ENCODE measurements at regions not wholly inside any gene's neighbourhood (a gene's known extent, or its start where the extent isn't known, plus 50 kb on each side); places are given as distances from the start of the nearest gene placed in this dataset.

- no peak for DNase-seq (ENCODE audit: low read depth in 1 of 2, low spot score in 1 of 2)
- Histone ChIP-seq H3K27me3 (ENCODE audit: insufficient read depth, poor library complexity, severe bottlenecking) (no peaks in the 10 kb centered on the region), H3K4me3 (replicated peaks; ENCODE audit: insufficient read depth, low read length) (no peak overlapping the region), H3K27ac (replicated peaks) (no peak overlapping the region)
- TF ChIP-seq GABPA (IDR thresholded peaks at IDR 0.05; ENCODE audit: low read depth): no peak
Measured at GRCh38 chr5:57822651-57823050, 340.0 kb upstream of the ACTBL2 start.

GRCh38 chr5:57818397-57818796 is 335.8 kb upstream of the ACTBL2 start:
- TF ChIP-seq GABPA (IDR thresholded peaks at IDR 0.05; ENCODE audit: low read depth) (no peak), SPI1 (IDR thresholded peaks at IDR 0.05; ENCODE audit: borderline replicate concordance, low read depth) (no peak), REST (IDR thresholded peaks at IDR 0.05; ENCODE audit: insufficient replicate concordance, low read depth) (no peak), POLR2AphosphoS5 (IDR thresholded peaks at IDR 0.05; ENCODE audit: low read depth) (no peak), CTCF (IDR thresholded peaks at IDR 0.05; ENCODE audit: insufficient read depth, low read length) (no peak)
- H3K27me3 ChIP-seq (ENCODE audit: insufficient read depth, poor library complexity, severe bottlenecking): no peaks in the 10 kb centered on the region
- no peak overlapping the region for H3K4me3 ChIP-seq (replicated peaks; ENCODE audit: insufficient read depth, low read length)
- no peak overlapping the region for H3K27ac ChIP-seq (replicated peaks)
- no peak for DNase-seq (ENCODE audit: low read depth in 1 of 2, low spot score in 1 of 2)

GRCh38 chr5:57817924-57818323 is 335.3 kb upstream of the ACTBL2 start:
- no peaks in the 10 kb centered on the region for H3K27me3 ChIP-seq (ENCODE audit: insufficient read depth, poor library complexity, severe bottlenecking)
- no peak overlapping the region for H3K4me3 ChIP-seq (replicated peaks; ENCODE audit: insufficient read depth, low read length)
- no peak for TF ChIP-seq REST (IDR thresholded peaks at IDR 0.05; ENCODE audit: insufficient replicate concordance, low read depth)
- TF ChIP-seq SPI1 (IDR thresholded peaks at IDR 0.05; ENCODE audit: borderline replicate concordance, low read depth): no peak
- no peak for TF ChIP-seq POLR2AphosphoS5 (IDR thresholded peaks at IDR 0.05; ENCODE audit: low read depth)
- no peak for TF ChIP-seq CTCF (IDR thresholded peaks at IDR 0.05; ENCODE audit: insufficient read depth, low read length)
- TF ChIP-seq GABPA (IDR thresholded peaks at IDR 0.05; ENCODE audit: low read depth): no peak
- DNase-seq (ENCODE audit: low read depth in 1 of 2, low spot score in 1 of 2): no peak
- no peak overlapping the region for H3K27ac ChIP-seq (replicated peaks)

GRCh38 chr5:57817001-57817453 is 334.4 kb upstream of the ACTBL2 start:
- TF ChIP-seq GABPA (IDR thresholded peaks at IDR 0.05; ENCODE audit: low read depth) (no peak), POLR2AphosphoS5 (IDR thresholded peaks at IDR 0.05; ENCODE audit: low read depth) (no peak), SPI1 (IDR thresholded peaks at IDR 0.05; ENCODE audit: borderline replicate concordance, low read depth) (no peak), REST (IDR thresholded peaks at IDR 0.05; ENCODE audit: insufficient replicate concordance, low read depth) (no peak), CTCF (IDR thresholded peaks at IDR 0.05; ENCODE audit: insufficient read depth, low read length) (no peak)
- Histone ChIP-seq H3K4me3 (replicated peaks; ENCODE audit: insufficient read depth, low read length) (no peak overlapping the region), H3K27me3 (ENCODE audit: insufficient read depth, poor library complexity, severe bottlenecking) (no peaks in the 10 kb centered on the region), H3K27ac (replicated peaks) (no peak overlapping the region)
- DNase-seq (ENCODE audit: low read depth in 1 of 2, low spot score in 1 of 2): no peak
